T-helper 2 cell treated with Interferon-gamma antibody and Interleukin-4, amounts not matched to agents 5 μg/mL and 100 μg/mL, for 36 hours (primary cell): ENCODE measurements at regions not wholly inside any gene's neighbourhood (a gene's known extent, or its start where the extent isn't known, plus 50 kb on each side); places are given as distances from the start of the nearest gene placed in this dataset.
"Not testable (repeated sequence)": the region's sequence is repeated elsewhere in the genome, so short reads cannot be mapped to it uniquely, and the experiment has no call there.

ENCODE experiments used
- DNase-seq: peaks from one replicate; pipeline ENCODE4 v3.0.0; 2021; ENCODE audit warnings: low spot score
- H3K27ac Mint-ChIP-seq: one replicate; pipeline ENCODE4 v1.8.0; 2021; ENCODE audit warnings: mild to moderate bottlenecking, mixed read lengths
- H3K27me3 Mint-ChIP-seq: one replicate; pipeline ENCODE4 v1.8.0; 2021; ENCODE audit warnings: low read depth, mixed read lengths
- H3K36me3 Mint-ChIP-seq: one replicate; pipeline ENCODE4 v1.8.0; 2021; ENCODE audit warnings: low read depth, mixed read lengths
- H3K4me1 Mint-ChIP-seq: one replicate; pipeline ENCODE4 v1.8.0; 2021; ENCODE audit warnings: low read depth, mixed read lengths
- H3K4me3 Mint-ChIP-seq: one replicate; pipeline ENCODE4 v1.8.0; 2022; ENCODE audit warnings: mild to moderate bottlenecking, moderate library complexity, mixed read lengths
- H3K9me3 Mint-ChIP-seq: one replicate; pipeline ENCODE4 v1.8.0; 2021; ENCODE audit warnings: mixed read lengths

DNA sequence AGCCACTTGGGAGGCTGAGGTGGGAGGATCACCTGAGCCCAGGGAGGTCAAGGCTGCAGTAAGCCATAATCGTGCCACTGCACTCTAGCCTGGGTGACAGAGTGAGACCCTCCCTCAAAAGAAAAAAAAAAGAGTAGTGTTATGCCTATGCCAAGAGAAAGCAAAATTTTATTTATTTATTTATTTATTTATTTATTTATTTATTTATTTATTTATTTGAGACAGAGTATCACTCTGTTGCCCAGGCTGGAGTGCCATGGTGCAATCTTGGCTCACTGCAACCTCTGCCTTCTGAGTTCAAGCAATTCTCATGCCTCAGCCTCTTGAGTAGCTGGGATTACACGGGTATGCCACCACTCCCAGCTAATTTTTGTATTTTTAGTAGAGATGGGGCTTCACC lies 72.6 kb upstream of the RAPGEF2 start:
- not testable (repeated sequence) for H3K36me3 Mint-ChIP-seq, H3K4me3 Mint-ChIP-seq, H3K9me3 Mint-ChIP-seq, H3K27ac Mint-ChIP-seq, H3K4me1 Mint-ChIP-seq, DNase-seq
- H3K27me3 Mint-ChIP-seq, result peaks cover 32% of the 10 kb centered on the region

DNA sequence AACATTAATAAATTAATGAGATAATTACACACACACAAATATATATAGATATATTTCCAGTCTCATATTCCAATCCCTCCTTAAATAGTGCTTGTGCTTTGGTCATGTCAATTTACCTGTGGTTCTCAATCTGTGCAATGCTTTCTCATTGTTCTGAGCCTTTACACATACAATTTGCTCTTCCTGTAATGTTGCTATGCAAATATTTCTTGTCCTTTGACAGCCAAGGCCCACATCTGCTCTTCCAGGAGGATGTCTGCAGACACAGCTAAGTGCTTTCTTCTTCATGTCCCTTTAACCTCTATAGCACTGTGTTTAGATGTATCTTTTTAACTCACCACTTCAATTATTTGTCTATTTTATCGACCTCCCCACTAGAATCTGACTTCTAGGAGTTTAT lies 67.3 kb upstream of the RAPGEF2 start:
- no peaks in the 10 kb centered on the region for H3K36me3 Mint-ChIP-seq
- H3K9me3 Mint-ChIP-seq, result no peaks in the 10 kb centered on the region
- DNase-seq, result no peak
- no peak overlapping the region for H3K4me3 Mint-ChIP-seq
- H3K4me1 Mint-ChIP-seq, result peaks cover 3% of the 10 kb centered on the region
- H3K27ac Mint-ChIP-seq, result no peak overlapping the region
- peaks cover 53% of the 10 kb centered on the region for H3K27me3 Mint-ChIP-seq

DNA sequence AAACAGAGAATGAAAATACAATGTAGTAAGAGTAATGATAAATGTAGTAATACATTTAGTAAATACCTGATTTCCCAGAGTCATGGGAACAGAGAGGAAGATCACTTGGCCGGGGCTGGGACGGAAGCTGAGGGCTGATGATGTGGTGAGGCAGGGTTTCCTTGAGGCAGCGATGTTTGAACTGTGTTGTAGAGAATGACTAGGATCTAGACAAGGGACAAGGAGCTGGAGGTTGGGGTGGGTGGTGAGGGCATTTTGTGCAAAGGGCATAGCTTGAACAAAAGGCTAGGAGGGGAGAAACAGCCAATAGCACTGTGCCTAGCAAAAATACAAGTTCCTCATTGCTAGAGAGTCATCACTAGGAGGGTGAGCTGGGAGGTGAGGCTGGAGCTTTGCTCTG lies 64.3 kb upstream of the RAPGEF2 start:
- H3K4me3 Mint-ChIP-seq, result no peak overlapping the region
- peaks cover 56% of the 10 kb centered on the region for H3K27me3 Mint-ChIP-seq
- no peak overlapping the region for H3K27ac Mint-ChIP-seq
- no peaks in the 10 kb centered on the region for H3K9me3 Mint-ChIP-seq
- no peak for DNase-seq
- peaks cover 3% of the 10 kb centered on the region for H3K4me1 Mint-ChIP-seq
- no peaks in the 10 kb centered on the region for H3K36me3 Mint-ChIP-seq

DNA sequence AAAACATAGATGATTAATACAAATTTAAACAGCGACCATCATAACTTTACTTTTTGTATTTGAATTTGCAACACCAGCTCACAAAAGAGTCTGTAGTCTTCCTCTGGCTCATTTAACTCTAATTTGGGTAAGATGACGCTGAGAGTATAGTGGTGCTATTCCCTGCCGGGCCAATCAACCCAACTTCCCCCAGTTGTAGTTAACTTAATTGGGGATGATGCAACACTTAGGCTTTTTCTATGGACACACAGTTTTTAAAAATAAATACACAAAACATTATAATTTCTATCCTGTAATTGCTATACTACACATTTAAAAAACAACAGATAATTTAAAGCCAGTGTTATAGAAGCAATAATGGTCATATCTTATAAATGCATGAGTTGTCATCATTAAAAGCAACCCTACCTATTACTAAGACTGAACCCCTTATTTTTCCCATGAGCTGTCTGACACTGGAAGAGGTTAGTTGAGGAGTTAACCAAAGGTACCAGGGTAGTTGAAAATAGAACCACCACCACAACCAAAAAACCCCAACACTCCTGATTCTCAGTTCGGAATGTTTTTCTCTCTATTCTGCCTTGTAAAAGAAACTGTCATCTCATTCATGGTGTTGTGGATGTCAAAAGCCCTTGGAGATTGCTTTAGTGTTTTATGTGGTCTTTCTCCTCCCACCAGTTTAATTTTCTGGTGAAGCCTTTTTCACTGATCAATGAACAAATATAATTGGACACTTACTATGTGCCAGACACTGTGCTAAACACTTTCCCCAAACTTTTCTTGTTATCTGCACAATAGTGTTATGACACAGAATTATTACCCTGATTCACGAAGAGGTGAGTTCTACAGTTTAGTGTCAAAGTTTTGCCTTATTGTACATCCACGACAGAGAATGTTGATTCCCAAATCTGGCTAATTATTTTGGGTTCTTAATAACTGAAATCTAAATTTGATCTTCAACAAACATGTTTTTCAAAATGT lies 61.5 kb upstream of the RAPGEF2 start:
- H3K4me1 Mint-ChIP-seq, result peaks cover 15% of the 10 kb centered on the region
- H3K4me3 Mint-ChIP-seq, result no peak overlapping the region
- H3K9me3 Mint-ChIP-seq, result no peaks in the 10 kb centered on the region
- DNase-seq, result no peak
- H3K27ac Mint-ChIP-seq, result no peak overlapping the region
- H3K36me3 Mint-ChIP-seq, result no peaks in the 10 kb centered on the region
- H3K27me3 Mint-ChIP-seq, result peaks cover 54% of the 10 kb centered on the region

DNA sequence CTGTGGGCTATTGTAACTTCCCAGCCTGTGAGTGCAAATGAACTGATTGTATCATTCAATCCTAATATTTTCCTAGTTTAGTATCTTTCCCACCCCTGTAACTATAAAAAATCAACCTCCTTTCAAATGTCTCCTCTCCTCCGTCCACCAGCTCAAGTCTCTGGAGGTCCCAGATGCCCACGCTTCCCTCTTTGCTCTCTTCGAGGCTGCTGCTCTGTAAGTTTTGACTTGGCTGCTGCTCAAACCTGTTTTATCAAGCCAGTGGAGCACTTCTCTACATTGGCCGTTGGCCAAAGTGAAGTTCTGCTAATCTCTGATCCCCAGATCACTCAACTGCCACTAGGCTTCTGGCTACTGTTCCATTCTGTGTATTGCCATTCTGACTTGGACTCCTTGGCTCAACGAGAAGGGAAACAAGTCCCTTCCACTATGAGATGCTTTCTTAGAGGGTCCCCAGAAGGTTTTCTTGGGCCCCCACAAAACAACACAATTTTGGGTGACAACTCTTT lies 60.7 kb upstream of the RAPGEF2 start:
- H3K4me3 Mint-ChIP-seq, result no peak overlapping the region
- DNase-seq, result no peak
- H3K36me3 Mint-ChIP-seq, result no peaks in the 10 kb centered on the region
- peaks cover 17% of the 10 kb centered on the region for H3K4me1 Mint-ChIP-seq
- H3K9me3 Mint-ChIP-seq, result no peaks in the 10 kb centered on the region
- H3K27me3 Mint-ChIP-seq, result peaks cover 47% of the 10 kb centered on the region
- H3K27ac Mint-ChIP-seq, result no peak overlapping the region

DNA sequence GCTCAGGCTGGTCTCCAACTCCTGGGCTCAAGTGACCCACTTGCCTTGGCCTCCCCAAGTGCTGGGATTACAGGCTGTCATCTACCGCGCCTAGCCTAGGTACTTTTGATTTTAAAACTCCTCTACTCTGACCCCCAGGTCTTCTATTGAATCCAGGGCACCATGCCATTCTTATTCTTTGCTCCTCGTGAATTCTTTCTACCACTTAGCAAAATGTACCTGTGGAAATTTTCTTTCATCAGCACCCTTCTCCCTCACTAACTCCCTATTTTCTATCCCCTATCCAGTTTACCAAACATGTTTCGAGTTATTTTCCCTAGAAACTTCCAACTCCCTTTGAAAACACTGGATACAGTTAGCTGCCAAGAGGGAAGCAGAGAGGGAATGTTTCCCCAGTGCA lies 60.0 kb upstream of the RAPGEF2 start:
- Mint-ChIP-seq H3K36me3 (peaks cover 1% of the 10 kb centered on the region), H3K27me3 (peaks cover 48% of the 10 kb centered on the region), H3K4me3 (no peak overlapping the region)

DNA sequence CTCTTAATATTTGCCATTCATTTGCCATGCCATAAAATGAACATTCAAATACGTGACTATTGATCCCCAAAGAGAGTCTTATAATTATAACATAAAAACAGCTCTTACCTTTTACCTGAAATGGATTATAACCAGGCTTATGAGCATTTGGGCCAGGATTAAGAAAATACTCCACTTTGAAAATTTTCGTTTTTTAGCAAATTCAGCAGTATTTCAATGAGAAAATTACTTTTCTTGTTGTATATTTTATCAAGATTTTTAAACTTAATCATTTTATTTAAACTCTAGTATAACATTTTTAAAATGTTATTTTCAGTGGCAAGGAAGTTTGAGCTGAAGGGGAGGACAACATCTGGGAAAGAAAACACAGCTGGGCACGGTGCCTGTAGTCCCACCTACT lies 59.0 kb upstream of the RAPGEF2 start:
- Mint-ChIP-seq H3K9me3 (no peaks in the 10 kb centered on the region), H3K4me1 (peaks cover 27% of the 10 kb centered on the region), H3K27me3 (peaks cover 40% of the 10 kb centered on the region), H3K36me3 (peaks cover 1% of the 10 kb centered on the region), H3K27ac (no peak overlapping the region), H3K4me3 (no peak overlapping the region)
- no peak for DNase-seq

More for the DNA sequence above, 60.0 kb upstream of the RAPGEF2 start:
- Mint-ChIP-seq H3K9me3 (no peaks in the 10 kb centered on the region), H3K27ac (no peak overlapping the region), H3K4me1 (peaks cover 24% of the 10 kb centered on the region)
- DNase-seq, result no peak

DNA sequence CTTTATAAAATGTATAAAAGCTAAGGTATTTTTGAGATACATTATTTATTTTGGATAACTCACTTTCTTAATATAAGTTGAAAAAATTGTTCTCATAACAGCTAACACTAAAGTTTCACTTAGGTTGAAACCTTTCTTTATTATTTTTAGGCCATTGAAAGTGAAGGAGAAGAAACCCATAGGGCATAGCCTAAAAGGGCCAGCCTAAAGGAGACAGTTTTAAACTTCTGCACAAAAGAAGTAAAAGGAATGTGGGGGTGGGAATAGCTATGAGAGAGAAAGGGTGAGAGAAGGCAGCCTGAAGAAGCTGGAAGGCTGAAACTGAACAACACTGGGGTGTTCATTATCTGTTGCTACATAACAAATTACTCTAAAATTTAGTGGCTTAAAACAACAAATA lies 57.6 kb upstream of the RAPGEF2 start:
- peaks cover 1% of the 10 kb centered on the region for H3K36me3 Mint-ChIP-seq
- DNase-seq, result no peak
- H3K27ac Mint-ChIP-seq, result no peak overlapping the region
- peaks cover 27% of the 10 kb centered on the region for H3K4me1 Mint-ChIP-seq
- no peaks in the 10 kb centered on the region for H3K9me3 Mint-ChIP-seq
- H3K27me3 Mint-ChIP-seq, result peaks cover 50% of the 10 kb centered on the region
- no peak overlapping the region for H3K4me3 Mint-ChIP-seq

DNA sequence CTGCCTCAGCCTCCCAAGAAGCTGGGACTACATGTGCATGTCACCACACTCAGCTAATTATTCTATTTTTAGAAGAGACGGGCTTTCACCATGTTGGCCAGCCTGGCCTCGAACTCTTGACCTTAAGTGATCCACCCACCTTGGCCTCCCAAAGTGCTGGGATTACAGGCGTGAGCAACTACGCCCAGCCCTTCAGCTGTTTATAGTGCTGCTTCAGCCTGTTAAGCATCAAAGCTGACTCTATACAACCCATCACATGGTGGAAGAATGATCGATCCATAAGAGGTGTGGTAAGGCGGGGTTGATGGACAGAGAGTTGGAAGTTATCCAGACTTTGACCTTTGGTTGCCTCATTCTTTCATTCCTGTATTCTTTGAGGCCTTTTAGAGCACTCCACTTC lies 56.2 kb upstream of the RAPGEF2 start:
- no peak for DNase-seq
- H3K9me3 Mint-ChIP-seq, result no peaks in the 10 kb centered on the region
- peaks cover 34% of the 10 kb centered on the region for H3K4me1 Mint-ChIP-seq
- H3K36me3 Mint-ChIP-seq, result peaks cover 1% of the 10 kb centered on the region
- H3K4me3 Mint-ChIP-seq, result no peak overlapping the region
- no peak overlapping the region for H3K27ac Mint-ChIP-seq
- peaks cover 39% of the 10 kb centered on the region for H3K27me3 Mint-ChIP-seq

DNA sequence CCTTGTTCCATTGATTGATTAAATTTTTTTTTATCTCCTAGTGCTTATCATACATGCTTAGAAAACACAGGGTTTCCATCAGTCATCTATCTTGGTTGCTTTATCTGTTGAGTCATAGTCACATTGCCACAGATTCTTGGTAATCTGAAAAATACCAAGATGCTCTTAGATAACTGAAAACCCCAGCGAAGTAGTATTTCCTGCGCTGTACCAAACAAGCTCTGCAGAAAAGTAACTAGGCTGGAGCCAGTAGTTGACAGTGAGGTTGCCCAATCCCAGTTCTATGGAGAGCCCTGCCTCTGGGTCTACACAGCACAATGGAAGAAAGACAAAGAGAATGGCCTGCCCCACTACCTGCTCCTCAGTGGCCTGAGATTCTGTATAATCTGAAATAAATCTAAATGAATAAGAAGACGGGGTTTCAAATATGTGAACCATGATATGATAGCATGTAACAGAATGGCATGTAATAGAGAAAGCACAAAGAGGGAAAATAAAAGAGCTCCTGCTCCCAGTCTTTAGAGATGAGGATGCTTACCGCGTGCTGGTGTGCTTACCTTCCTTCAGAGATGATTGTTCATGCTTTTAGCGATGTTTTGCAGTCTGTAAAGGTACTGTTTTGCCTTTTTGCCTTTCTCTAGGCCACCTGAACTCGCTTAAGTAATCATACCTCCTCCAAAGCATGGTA lies 55.3 kb upstream of the RAPGEF2 start:
- Mint-ChIP-seq H3K9me3 (no peaks in the 10 kb centered on the region), H3K4me3 (peak overlapping the region; percentile 62), H3K36me3 (peaks cover 1% of the 10 kb centered on the region), H3K27ac (peak overlapping the region; percentile 75), H3K4me1 (peaks cover 39% of the 10 kb centered on the region), H3K27me3 (peaks cover 31% of the 10 kb centered on the region)
- DNase-seq, result peak; percentile 48

DNA sequence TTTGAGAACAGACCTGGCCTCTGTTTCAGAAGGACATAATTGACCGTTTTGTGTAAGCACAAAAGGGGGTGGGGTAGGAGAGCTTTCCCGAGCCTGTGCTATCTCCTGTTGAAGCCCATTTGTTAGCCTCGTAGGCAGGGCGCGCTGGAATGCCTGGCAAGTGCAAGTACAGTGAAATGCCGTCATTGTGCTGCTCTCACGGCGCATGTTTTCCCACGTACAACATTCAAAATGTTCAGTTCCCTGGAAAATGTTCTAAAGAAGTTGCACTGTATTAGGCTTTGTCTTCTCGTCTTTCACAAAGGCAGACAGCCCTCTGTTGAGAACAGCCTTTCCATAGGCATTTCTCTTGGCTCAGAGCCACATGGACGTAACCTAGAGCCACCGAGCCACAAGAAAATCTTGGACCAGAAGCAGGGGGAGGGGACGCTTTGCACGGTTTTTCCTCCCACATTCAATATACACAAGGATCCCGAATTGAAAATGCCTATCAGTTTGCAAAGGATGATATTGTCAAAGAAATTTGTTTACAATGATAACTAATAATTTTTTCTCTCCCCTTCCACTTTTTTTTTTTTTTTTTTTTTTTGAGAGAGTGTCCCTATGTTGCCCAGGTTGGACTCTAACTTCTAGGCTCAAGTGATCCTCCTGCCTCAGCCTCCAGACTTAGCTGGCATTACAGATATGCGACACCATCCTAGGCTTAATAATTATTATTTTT lies 54.6 kb upstream of the RAPGEF2 start:
- no peaks in the 10 kb centered on the region for H3K9me3 Mint-ChIP-seq
- no peak overlapping the region for H3K4me3 Mint-ChIP-seq
- H3K27ac Mint-ChIP-seq, result no peak overlapping the region
- no peak for DNase-seq
- peaks cover 39% of the 10 kb centered on the region for H3K4me1 Mint-ChIP-seq
- H3K36me3 Mint-ChIP-seq, result peaks cover 1% of the 10 kb centered on the region
- H3K27me3 Mint-ChIP-seq, result peaks cover 28% of the 10 kb centered on the region

DNA sequence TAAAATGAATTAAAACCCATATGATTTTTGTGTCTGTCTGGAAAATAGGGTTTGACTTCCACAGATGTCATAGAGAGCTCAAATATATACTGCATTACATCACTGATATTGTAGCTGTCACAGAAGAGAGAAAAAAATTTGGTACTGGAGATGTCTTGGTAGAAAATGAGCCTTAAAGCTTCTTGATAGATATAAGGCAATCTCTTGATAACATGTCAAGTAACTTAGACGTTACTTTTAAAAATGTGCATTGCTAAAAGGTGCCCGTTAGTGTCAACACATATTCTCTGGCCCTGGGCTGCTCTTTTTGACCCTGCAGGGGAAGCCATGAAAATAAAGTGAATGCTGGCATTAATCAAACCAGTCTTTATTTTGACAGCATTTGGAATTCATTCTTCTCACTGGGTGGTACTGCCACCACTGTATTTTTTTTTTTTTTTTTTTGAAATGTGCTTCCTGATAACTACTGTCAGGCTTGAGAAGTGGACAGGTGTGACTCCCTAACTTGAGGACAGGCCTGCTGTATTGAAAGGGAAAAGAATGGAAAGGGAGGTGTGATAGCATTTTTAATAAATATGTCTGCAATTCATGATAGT lies 53.0 kb upstream of the RAPGEF2 start:
- Mint-ChIP-seq H3K4me1 (peaks cover 39% of the 10 kb centered on the region), H3K9me3 (no peaks in the 10 kb centered on the region), H3K36me3 (peaks cover 1% of the 10 kb centered on the region), H3K4me3 (no peak overlapping the region), H3K27me3 (peaks cover 38% of the 10 kb centered on the region), H3K27ac (no peak overlapping the region)
- DNase-seq, result no peak

DNA sequence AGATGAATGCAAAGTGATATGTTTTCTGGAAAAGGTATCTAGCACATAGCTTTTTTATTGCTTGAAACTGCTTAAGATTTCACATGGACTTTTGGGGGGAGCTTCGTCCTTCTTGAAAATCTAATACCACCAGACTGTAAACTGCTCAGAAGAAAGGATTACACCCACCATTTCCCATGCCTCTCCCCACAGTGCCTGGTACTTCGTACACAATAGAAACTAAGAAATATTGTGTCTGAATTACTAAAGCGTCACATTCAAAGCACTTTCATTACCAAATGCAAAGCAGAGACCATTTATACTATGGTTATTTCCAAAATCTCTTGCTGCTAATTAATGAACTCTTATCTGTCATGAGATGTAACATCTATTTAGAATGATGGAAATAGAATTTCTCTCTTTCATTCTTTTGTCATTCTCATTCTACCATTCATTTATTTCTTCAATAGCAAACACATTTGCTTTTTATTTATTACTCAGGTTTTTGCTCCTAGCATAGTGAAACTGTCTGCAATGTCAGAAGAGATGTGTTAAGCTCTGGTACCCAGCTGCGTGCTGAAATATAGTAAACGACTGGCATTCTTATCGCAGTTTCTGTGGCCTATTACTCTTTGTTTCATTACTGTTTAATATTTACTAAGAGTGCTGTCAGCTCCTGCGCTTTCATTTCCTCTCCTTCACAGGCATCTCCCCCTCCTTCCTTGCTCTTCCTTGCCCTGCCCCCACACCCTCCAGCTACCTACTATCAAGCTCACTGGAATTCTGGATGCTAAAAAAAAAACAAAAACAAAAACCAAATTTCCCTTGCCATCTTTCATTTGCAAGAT lies 51.4 kb upstream of the RAPGEF2 start:
- Mint-ChIP-seq H3K4me3 (peak overlapping the region; percentile 13), H3K27ac (no peak overlapping the region), H3K4me1 (peaks cover 29% of the 10 kb centered on the region), H3K9me3 (no peaks in the 10 kb centered on the region), H3K36me3 (peaks cover 1% of the 10 kb centered on the region), H3K27me3 (peaks cover 36% of the 10 kb centered on the region)
- no peak for DNase-seq
